NCI-H1417 treated with DMSO at 0.1 percent for 48 hours (cell line): ENCODE measurements at regions not wholly inside any gene's neighbourhood (a gene's known extent, or its start where the extent isn't known, plus 50 kb on each side); places are given as distances from the start of the nearest gene placed in this dataset.
"Not testable (repeated sequence)": the region's sequence is repeated elsewhere in the genome, so short reads cannot be mapped to it uniquely, and the experiment has no call there.

Experiments
- DNase-seq: peaks from one replicate; lab custom pipeline; 2025; lab: John Stamatoyannopoulos, UW

DNA sequence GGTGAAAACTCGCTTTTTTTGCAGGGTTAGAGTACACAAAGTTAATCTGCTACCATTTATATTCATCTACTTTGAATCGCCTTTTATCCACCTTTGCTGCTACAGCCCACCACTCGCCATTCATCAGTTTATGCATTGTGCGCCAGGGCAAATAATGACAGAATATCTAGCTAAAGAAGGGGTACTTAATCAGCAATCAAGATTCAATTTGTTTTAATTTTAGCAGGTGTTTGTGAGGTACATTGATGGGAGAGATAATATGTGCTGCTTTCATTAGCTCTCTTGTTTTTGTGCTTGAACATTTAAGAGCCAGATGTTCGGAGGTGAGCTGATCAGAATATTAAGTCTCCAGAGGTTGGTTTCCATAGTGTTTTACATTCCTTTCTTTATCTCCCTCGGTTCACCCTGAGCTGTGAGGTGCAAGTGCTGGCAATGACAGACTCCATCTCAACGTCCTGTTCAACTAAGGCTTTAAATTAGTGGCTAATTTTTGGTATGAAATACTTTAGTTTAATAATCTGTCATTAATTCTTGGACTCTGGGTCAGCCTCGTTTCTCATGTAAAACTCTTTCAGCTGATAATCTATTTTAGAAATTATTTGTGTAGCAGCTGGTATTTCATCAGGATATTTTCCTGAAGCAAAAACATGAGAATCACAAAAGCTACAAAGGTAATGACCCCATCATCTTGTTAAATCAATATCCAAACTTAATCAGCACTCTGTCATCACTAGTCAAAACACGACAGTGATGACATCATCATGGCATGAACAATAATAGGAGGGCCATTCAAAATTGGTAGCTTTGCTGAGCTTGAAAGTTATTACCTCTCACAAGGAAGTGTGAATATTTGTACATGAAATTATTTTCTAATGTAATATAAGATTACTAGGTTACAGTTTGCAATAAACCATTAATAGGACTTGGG, 479.9 kb upstream of the FANCL start:
- DNase-seq = no peak

DNA sequence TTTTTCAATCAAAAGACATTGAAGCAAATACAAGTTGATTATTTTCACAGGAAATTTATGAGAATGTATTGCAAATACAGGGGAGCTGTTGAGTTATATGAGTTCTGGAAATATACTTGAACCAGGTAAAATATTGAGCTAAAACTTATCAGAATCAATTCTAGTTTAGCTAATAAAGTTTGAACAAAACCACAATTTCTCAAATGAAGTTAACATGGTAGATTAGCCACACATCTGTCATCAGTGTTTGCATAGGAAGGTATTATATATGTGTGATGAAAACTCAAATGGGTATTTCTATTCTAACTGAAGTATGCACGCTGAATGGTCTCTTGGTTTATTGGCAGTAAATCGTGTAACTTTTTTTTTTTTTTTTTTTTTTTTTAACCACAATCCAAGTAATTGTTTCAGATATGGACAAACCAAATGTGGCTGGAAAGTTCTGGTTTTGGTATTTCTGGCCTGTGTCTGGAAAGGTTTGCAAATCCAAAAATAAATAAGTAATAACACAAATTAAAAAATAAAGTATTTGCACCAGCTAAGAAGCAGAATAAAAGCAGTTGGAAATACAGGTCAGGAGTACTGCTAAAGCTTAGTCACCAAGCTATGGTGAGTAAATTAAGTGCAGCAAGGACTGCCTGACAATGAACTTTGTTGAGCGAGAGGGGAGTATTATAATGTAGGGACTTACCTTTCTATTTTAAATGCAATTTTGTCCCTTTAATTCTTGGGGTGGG, 479.1 kb upstream of the FANCL start:
- no peak for DNase-seq

DNA sequence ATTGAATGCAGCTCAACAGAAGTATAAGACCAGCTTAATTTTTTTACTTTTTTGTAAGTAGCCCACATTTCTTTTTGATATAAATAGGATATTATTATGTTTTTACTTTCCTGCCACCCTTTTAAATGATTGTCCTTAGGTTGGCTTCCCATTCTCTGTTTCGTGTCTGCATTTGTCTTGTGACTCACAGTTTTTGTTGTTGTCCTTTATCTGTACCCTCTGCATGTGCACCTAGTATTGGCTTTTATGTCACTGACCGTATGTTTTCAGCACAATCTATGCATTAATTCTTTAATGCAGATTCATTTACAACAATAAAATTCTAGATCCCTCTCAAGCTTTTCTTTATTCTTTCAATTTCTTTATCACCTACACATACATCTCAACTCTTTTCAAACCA, 474.2 kb upstream of the FANCL start:
- no peak for DNase-seq

DNA sequence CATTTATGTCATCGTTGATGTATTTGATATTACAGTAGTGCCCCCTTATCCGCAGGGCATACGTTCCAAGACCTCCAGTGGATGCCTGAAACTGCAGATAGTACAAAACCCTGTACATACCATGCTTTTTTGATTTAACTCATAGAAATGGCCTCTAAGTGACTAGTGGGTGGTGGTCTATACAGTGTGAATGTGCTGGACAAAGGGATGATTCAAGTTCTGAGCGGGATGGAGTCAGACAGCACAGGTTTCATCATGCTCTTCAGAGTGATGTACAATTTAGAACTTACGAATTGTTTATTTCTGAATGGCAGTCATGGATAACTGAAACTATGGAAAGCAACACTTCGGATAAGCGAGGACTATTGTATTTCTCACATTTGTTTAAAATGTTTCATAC, 473.1 kb upstream of the FANCL start:
- DNase-seq = no peak

DNA sequence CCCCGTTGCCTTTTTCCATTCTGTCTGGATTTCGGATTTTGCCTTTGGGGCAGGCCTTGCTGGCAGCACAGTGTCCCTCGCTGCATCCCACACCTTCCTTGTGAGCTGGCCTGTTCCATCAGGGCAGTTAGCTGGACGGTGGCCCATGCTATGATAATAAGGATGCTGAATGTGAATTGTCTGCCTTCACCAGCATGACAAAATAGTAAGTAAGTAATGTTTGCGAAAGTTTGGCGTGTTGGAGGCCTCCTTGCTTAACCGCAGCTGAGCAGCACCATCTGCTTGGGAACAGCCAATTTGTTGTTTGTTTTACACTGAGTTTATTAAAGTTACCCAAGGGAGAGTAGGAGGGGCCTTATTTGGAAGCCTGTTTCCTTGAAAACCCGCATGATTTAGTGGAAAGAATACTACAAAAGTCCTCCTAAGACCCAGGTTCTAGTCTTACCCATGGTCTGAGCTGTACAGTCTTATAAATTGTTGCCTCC, 469.7 kb upstream of the FANCL start:
- no peak for DNase-seq

DNA sequence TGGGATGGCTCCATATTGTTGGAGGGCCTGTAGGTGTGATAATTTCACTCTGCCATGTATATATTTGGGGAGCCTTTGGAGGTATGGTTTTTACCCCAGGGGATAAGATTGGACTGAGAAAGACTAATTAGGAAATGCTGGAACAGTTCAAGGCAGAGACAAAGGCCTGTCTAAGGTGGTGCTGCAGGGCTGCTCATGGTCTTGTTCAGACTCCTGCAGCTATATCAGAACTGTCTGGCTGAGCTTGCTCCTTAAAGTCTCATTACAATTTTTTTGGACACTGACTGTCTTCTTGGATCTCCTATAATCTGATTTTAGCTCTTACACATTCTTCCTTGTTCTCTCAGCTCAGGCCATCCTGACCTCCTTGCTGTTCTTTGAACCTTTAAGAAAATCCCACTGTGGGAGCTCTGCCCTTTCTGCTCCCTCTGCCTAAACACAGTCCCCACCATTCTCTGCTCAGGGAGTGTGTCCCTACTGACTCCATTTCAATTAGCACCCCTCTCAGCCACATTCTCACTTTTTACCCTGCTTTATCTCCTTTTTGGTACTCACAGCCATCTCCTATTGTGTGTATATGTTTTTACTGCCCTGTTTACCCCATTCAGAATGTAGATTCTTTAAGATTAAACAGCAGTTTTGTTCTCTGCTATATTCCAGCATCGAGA, 468.7 kb upstream of the FANCL start:
- no peak for DNase-seq

DNA sequence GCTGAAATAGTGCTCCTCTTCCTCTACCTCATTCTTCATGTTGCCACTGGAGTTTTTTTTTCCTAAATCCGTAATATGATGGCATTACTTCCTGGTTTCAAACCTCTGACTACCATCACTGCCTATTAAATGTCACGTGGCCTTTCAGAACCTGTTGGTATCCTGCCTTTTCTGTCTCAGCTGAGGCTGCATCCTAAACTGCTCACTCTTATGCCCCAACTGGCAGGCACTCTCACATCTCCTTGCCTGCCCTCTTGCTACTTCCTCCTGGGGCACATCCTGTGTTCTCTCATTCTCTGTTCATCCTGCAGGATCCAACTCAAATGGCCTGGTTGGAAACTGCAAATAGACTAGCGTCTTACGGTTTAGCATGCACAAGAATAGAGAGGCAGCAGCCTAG, 468.1 kb upstream of the FANCL start:
- no peak for DNase-seq

DNA sequence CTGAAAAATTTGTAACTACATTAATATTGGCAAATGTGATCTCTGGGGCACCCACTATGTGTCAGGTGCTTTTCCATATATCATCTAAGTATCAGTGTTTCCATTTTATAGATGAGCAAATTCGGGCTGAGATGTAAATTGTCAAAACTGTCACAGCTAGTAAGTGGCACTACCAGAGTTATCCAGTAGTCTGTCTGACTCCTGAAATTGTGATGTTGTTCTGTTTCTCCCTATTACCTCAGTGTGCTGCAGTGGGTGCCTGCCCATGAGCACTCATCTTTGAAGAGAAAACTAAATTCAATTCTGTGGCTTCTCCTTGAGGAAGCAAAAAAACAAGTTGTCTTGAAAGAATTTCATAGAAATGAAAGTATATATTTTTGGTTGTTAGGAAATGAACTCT, 467.4 kb upstream of the FANCL start:
- no peak for DNase-seq

DNA sequence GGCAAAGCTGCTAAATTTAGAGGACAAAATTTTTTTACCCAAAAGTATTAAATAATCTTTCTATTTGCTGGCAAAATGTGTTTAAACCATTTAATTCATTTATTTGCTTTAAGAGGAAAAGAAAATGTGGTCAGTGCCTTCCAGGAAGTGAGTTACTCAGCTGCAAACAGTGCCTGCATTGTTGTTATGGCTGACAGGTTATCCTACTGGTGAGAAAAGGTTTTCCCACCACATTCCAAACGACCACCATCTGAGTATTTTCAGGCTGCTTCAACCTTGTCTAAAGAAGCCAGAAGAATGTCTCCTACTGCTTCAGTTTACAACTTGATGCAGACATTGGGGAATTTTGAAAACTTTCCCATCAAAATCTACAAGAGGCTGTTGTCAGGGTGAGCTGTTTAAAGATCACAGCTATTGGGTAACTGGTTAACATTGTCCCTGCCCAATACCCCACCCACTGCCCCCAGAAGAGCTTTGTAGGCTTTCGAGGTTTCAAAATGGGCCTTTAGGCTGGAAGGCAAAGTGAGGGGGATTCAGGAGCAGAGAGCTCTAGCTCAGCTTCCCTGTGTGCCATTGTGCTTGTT, 461.3 kb upstream of the FANCL start:
- DNase-seq = no peak

DNA sequence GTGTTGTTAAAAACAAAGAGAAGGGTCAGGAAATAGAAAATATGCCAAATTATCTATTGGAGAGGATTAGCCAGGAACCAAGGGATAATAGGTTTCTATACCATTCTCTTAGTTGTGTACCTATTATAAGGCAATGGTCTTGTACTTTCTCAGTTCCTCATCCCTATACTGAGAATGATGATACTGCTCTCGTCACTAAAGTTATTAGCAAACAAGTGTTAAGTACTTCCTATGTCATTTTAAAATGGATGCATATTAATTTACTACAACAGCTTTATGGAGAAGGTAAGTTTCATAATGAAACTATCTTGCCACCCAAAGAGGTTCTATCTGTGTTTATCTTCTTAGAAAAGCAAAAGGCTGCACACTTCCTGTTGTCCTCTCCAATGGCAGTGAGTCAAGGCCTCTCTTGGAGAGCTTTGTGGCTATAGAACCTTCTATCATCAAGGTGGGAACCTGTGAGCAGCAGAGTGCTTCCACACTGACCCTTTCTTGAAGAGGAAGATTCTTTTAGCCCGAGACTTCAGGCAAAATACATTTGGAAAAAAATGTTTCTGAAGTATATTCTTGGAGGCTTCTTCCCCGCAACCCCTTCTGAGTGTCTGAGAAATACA, 460.7 kb upstream of the FANCL start:
- no peak for DNase-seq

DNA sequence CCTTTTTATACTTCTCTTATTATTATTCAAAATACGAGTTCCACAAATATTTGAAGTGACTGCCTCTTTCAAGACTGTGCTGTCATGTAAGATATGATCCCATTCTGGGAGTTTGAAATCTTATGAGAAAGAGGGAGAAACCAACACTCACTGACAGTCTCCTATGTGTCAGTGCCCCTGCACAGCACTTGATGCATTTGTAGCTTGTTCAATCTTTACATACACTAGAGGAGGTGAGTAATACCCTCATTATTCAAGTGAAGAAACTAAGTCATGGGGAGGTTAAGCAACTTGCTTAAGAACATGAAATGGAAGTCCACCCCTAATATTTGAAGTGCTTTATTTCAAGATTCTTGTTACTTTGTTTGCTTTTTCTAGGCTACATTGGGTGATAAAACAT, 459.5 kb upstream of the FANCL start:
- DNase-seq = no peak

DNA sequence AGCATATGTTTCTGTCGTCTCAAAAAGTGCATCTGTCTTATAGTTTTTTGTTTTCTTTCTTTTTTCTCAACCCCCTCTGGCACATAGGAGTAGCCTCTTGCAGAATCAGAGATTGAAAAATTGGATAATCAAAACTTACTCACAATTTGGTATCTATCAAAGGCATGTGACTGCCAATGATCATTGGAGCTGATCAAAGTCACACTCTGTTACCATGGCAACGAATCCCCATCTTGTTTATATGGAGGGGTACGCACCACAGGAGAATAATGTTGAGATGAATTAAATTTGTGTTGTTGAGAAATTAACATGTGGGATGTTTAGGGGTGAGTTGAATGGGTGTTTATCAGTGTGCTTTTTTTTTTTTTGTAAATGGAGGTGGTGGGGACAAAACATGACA, 458.3 kb upstream of the FANCL start:
- no peak for DNase-seq

DNA sequence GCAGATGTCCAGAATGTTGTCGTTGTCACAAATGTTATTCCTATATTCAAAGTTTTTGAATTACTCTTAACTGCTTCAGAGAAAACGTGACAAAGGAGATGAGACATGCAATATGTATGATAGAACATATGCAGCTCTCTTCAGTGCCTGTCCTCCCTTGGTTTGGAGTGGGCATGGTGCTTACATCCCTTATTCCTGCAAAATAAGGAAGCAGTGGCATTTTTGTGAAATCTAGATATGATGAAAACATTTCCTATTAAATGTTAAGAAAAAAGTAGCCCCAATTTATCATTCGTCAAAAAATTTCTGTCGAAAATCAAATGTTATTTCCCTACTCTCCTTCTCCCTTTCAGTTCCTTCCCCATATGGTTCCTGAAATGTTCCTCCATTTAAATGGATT, 457.5 kb upstream of the FANCL start:
- no peak for DNase-seq

DNA sequence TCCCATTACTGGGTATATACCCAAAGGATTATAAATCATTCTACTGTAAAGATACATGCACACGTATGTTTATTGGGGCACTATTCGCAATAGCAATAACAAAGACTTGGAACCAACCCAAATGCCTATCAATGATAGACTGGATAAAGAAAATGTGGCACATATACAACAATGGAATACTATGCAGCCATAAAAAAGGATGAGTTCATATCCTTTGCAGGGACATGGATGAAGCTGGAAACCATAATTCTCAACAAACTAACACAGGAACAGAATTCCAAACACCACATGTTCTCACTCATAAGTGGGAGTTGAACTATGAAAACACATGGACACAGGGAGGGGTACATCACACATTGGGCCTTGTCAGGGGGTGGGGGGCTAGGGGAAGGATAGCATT, 453.0 kb upstream of the FANCL start:
- DNase-seq = not testable (repeated sequence)

DNA sequence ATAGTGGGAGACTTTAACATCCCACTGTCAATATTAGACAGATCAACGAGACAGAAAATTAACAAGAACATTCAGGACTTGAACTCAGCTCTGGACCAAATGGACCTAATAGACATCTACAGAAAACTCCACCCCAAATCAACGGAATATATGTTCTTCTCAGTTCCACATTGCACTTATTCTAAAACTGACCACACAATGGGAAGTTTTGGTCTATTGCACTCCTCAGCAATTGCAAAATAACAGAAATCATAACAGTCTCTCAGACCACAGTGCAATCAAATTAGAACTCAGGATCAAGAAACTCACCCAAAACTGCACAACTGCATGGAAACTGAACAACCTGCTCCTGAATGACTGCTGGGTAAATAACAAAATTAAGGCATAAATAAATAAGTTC, 449.9 kb upstream of the FANCL start:
- not testable (repeated sequence) for DNase-seq

DNA sequence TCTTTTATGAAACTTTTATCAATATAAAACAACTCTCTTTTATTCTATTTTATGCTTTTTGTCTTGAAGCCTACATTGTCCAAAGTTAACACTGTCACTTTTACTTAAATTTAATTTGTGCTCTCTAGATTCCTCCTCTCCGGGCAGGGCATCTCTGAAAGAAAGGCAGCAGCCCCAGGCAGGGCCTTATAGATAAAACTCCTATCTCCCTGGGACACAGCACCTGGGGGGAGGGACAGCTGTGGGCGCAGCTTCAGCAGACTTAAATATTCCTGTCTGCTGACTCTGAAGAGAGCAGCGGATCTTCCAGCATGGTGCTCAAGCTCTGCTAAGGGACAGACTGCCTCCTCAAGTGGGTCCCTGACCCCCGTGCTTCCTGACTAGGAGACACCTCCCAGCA, 447.7 kb upstream of the FANCL start:
- DNase-seq = no peak

DNA sequence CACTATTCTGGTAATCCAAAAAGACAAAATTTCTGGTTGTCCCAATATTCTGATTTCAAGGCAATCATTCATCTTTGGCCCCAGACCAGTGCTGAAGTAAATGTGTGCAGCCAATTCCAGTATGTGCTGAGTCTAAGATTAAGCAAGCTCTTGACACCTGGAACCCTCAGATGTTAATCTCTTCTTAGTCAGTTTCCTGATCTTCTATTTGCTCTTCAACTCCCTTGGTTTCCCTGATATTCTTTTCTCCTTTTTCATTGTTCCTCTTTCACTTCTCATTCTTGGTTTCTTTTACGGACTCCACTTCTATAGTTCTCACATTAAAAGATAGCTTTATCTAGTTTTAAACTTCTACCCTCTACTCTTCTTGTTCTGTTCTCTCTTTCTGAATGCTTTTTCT, 445.7 kb upstream of the FANCL start:
- DNase-seq = no peak

DNA sequence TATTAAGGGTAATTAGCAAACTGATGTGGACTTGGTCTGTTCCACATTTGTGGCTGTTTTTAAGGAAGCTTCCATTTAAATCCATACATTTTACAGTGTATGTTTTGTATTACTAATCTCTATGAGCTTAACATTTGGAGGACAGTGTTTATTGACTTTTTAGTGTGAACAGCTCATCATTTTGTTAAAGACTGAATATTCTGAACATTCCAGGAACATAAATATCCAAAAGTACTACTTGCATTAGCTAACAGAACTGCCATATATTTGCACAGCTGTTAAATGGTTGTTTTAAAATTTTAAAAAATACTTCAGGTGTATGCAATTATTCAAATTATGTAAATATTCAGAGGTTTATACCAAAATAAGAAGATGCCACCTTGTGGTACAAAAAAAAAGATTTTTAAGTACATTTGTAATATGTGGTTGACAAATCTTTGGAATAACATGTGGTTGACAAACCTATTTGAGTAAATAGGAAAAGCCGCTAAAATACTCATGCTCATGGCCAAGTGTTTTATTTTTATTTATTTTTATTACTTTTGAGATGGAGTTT, 439.7 kb upstream of the FANCL start:
- no peak for DNase-seq

DNA sequence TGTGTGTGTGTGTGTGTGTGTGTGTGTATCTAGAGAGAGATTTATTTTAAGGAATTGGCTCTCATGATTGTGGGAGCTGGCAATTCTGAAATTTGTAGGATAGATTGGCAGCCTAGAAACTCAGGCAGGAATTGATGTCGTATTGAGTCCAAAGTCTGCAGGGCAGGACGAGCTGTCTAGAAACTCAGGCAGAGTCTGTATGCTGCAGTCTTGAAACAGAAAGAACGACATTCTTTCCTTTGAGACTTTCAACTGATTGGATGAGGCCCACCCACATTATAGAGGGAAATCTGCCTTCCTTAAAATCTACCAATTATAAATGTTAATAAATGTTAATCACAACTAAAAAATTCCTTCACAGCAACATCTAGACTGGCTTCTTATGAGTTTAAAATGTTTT, 436.6 kb upstream of the FANCL start:
- DNase-seq = no peak

DNA sequence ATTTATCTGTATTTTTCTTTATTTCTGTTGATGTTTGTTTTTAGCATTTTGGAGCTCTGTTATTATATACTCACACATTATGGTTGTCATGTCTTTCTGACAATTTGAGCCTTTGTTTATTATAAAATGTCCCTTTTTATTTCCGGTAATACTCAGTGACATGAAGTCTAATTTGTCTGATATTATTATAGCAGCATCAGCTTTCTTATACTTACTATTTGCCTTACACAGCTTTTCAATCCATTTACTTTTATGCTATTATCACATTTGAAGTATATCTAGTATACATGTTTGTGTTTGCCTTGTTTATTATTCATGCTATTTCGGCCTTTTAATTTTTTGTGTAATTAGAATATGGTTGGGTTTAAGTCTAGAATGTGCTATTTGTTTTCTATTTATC, 430.6 kb upstream of the FANCL start:
- no peak for DNase-seq

DNA sequence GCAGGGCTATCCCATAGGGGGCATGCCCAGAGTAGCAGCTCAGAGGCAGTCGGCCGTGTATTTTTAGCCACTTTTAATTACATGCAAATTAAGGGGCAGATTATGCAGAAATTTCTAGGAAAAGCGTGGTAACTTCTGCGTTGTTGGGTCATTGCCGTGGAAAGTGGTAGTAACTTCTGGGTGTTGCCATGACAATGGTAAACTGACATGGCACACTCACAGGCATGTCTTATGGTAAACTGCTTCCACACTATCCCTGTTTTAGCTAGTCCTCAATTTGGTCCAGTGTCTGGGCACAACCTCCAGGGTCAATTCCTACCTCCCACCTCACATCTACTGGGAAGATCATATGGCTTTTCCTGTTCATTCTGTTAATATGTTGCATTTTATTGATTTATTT, 428.9 kb upstream of the FANCL start:
- no peak for DNase-seq
